Mesodermal cell (in vitro differentiated cells): ENCODE measurements at regions not wholly inside any gene's neighbourhood (a gene's known extent, or its start where the extent isn't known, plus 50 kb on each side); places are given as distances from the start of the nearest gene placed in this dataset.

Experiments
- H3K27ac ChIP-seq: 2 replicates; pipeline ENCODE4 v1.7.0; 2013; ENCODE audit warnings: mild to moderate bottlenecking, low read depth, low read length, moderate library complexity; ENCODE audit not compliant: severe bottlenecking
- H3K36me3 ChIP-seq: 2 replicates; pipeline ENCODE4 v1.7.1; 2013; ENCODE audit warnings: mild to moderate bottlenecking, low read length, moderate library complexity; ENCODE audit not compliant: control insufficient read depth, insufficient read depth
- H3K4me1 ChIP-seq: one replicate; pipeline ENCODE4 v1.7.1; 2013; ENCODE audit warnings: mild to moderate bottlenecking, low read length; ENCODE audit not compliant: insufficient read depth, control insufficient read depth, poor library complexity, severe bottlenecking
- H3K4me3 ChIP-seq: 2 replicates; pipeline ENCODE4 v1.7.0; 2013; ENCODE audit warnings: low read length, control low read depth, mild to moderate bottlenecking; ENCODE audit not compliant: insufficient read depth, poor library complexity, severe bottlenecking; ENCODE audit errors: extremely low read depth
- H3K9me3 ChIP-seq: 2 replicates; pipeline ENCODE4 v1.7.1; 2013; ENCODE audit warnings: mild to moderate bottlenecking, low read length, moderate library complexity; ENCODE audit not compliant: control insufficient read depth
- WGBS, 2 experiments: methylation state at CpG; one replicate each; pipeline ENCODE4 v1.1.5; 2013; ENCODE audit warnings: missing lambda C conversion rate in 2 of 2; ENCODE audit not compliant: insufficient coverage in 2 of 2; 5-methylcytosine and 5-hydroxymethylcytosine counted together

- Histone ChIP-seq H3K4me1 (no peaks in the 10 kb centered on the region), H3K4me3 (no peak overlapping the region), H3K36me3 (no peaks in the 10 kb centered on the region), H3K27ac (no peak overlapping the region), H3K9me3 (no peaks in the 10 kb centered on the region)
- WGBS, 2 experiments: 72 to 77% methylated on average over 8 of the region's 8 CpGs
These were observed 357.1 kb downstream of the TCERG1L start for GRCh38 chr10:130954326-130954905.

- Histone ChIP-seq H3K27ac (no peak overlapping the region), H3K4me3 (no peak overlapping the region), H3K4me1 (no peaks in the 10 kb centered on the region), H3K36me3 (no peaks in the 10 kb centered on the region), H3K9me3 (no peaks in the 10 kb centered on the region)
- 81 to 84% methylated on average over 7 to 8 of the region's 8 CpGs for WGBS, 2 experiments
These were observed 355.3 kb downstream of the TCERG1L start for GRCh38 chr10:130956251-130956650.

GRCh38 chr10:130957423-130957822, 354.1 kb downstream of the TCERG1L start:
- Histone ChIP-seq H3K36me3 (no peaks in the 10 kb centered on the region), H3K9me3 (no peaks in the 10 kb centered on the region), H3K4me1 (no peaks in the 10 kb centered on the region), H3K4me3 (no peak overlapping the region), H3K27ac (no peak overlapping the region)
- WGBS, 2 experiments: 87 to 100% methylated on average over 2 to 4 of the region's 5 CpGs

GRCh38 chr10:130958003-130958402, 353.5 kb downstream of the TCERG1L start:
- H3K4me3 ChIP-seq: no peak overlapping the region

GRCh38 chr10:130958981-130959751, 352.4 kb downstream of the TCERG1L start:
- H3K9me3 ChIP-seq: no peaks in the 10 kb centered on the region
- 88 to 91% methylated on average over 14 to 16 of the region's 16 CpGs for WGBS, 2 experiments
- no peak overlapping the region for H3K27ac ChIP-seq
- H3K36me3 ChIP-seq: no peaks in the 10 kb centered on the region
- no peaks in the 10 kb centered on the region for H3K4me1 ChIP-seq
- no peak overlapping the region for H3K4me3 ChIP-seq

More at GRCh38 chr10:130958003-130958402, 353.5 kb downstream of the TCERG1L start:
- Histone ChIP-seq H3K36me3 (no peaks in the 10 kb centered on the region), H3K4me1 (no peaks in the 10 kb centered on the region), H3K9me3 (no peaks in the 10 kb centered on the region), H3K27ac (no peak overlapping the region)
- WGBS, 2 experiments: 65 to 86% methylated on average over 2 to 5 of the region's 6 CpGs

GRCh38 chr10:130959752-130960195, 351.7 kb downstream of the TCERG1L start:
- 88 to 94% methylated on average over 7 of the region's 8 CpGs for WGBS, 2 experiments
- Histone ChIP-seq H3K36me3 (no peaks in the 10 kb centered on the region), H3K4me3 (no peak overlapping the region), H3K4me1 (no peaks in the 10 kb centered on the region), H3K9me3 (no peaks in the 10 kb centered on the region), H3K27ac (no peak overlapping the region)

GRCh38 chr10:130960531-130960930, 351.0 kb downstream of the TCERG1L start:
- H3K27ac ChIP-seq: no peak overlapping the region
- H3K9me3 ChIP-seq: no peaks in the 10 kb centered on the region
- H3K4me1 ChIP-seq: no peaks in the 10 kb centered on the region
- 75 to 86% methylated on average over 8 of the region's 8 CpGs for WGBS, 2 experiments
- H3K4me3 ChIP-seq: no peak overlapping the region
- H3K36me3 ChIP-seq: no peaks in the 10 kb centered on the region

- Histone ChIP-seq H3K9me3 (no peaks in the 10 kb centered on the region), H3K4me3 (no peak overlapping the region), H3K27ac (no peak overlapping the region), H3K36me3 (no peaks in the 10 kb centered on the region), H3K4me1 (no peaks in the 10 kb centered on the region)
- WGBS, 2 experiments: 82 to 86% methylated on average over 5 of the region's 5 CpGs
These were observed 349.8 kb downstream of the TCERG1L start for GRCh38 chr10:130961506-130962239.

- no peaks in the 10 kb centered on the region for H3K4me1 ChIP-seq
- H3K9me3 ChIP-seq: no peaks in the 10 kb centered on the region
- 89 to 91% methylated on average over 15 to 18 of the region's 19 CpGs for WGBS, 2 experiments
These were observed 349.1 kb downstream of the TCERG1L start for GRCh38 chr10:130962240-130963051.

GRCh38 chr10:130963052-130963393, 348.5 kb downstream of the TCERG1L start:
- 80 to 90% methylated on average over 8 of the region's 9 CpGs for WGBS, 2 experiments

More at GRCh38 chr10:130962240-130963051, 349.1 kb downstream of the TCERG1L start:
- H3K36me3 ChIP-seq: no peaks in the 10 kb centered on the region
- H3K27ac ChIP-seq: no peak overlapping the region
- no peak overlapping the region for H3K4me3 ChIP-seq

More at GRCh38 chr10:130963052-130963393, 348.5 kb downstream of the TCERG1L start:
- Histone ChIP-seq H3K9me3 (no peaks in the 10 kb centered on the region), H3K4me3 (no peak overlapping the region), H3K27ac (no peak overlapping the region), H3K4me1 (no peaks in the 10 kb centered on the region), H3K36me3 (no peaks in the 10 kb centered on the region)
